GM23338 (cell line): ENCODE measurements at regions not wholly inside any gene's neighbourhood (a gene's known extent, or its start where the extent isn't known, plus 50 kb on each side); places are given as distances from the start of the nearest gene placed in this dataset.

Source experiments
- ATAC-seq: fragments of 200-7000 bp; cut with Tn5 transposase; 3 replicates; pipeline ENCODE4 v1.9.1; 2020
- DNase-seq: peaks from one replicate; pipeline ENCODE4 v3.0.0-alpha.2; 2015; ENCODE audit warnings: low spot score
- H2AFZ ChIP-seq: fragments of 200-600 bp; sonication (generic); 2 replicates; pipeline ENCODE4 v1.8.0; 2016; ENCODE audit warnings: antibody characterized with exemption, mild to moderate bottlenecking, moderate library complexity
- H3F3A ChIP-seq: fragments of 200-600 bp; sonication (generic); replicated peaks from 2 replicates; pipeline ENCODE4 v1.8.0; 2017; ENCODE audit warnings: antibody characterized with exemption, mixed run types, low read depth
- H3K27ac ChIP-seq: fragments of 200-600 bp; sonication (generic); 2 replicates; pipeline ENCODE4 v1.6.1; 2016; ENCODE audit warnings: low read depth
- H3K27me3 ChIP-seq: fragments of 200-600 bp; sonication (generic); 2 replicates; pipeline ENCODE4 v1.8.0; 2016; ENCODE audit warnings: mild to moderate bottlenecking, mixed run types, moderate library complexity; ENCODE audit not compliant: insufficient read depth
- H3K36me3 ChIP-seq: fragments of 200-600 bp; sonication (generic); 2 replicates; pipeline ENCODE4 v1.8.0; 2016; ENCODE audit warnings: mild to moderate bottlenecking; ENCODE audit not compliant: insufficient read depth
- H3K4me1 ChIP-seq: fragments of 200-600 bp; sonication (generic); 2 replicates; pipeline ENCODE4 v1.8.0; 2016; ENCODE audit warnings: mild to moderate bottlenecking, moderate library complexity; ENCODE audit not compliant: insufficient read depth
- H3K4me2 ChIP-seq: fragments of 200-600 bp; sonication (generic); 2 replicates; pipeline ENCODE4 v1.7.1; 2017; ENCODE audit warnings: mixed run types
- H3K4me3 ChIP-seq: fragments of 200-600 bp; sonication (generic); 2 replicates; pipeline ENCODE4 v1.6.1; 2016; ENCODE audit warnings: mixed run types
- H3K79me2 ChIP-seq: fragments of 200-600 bp; sonication (generic); replicated peaks from 2 replicates; pipeline ENCODE4 v1.8.0; 2017; ENCODE audit warnings: mild to moderate bottlenecking; ENCODE audit not compliant: insufficient read depth
- H3K9me2 ChIP-seq: fragments of 200-600 bp; sonication (generic); 2 replicates; pipeline ENCODE4 v1.8.0; 2017; ENCODE audit not compliant: insufficient read depth
- H4K20me1 ChIP-seq: fragments of 200-600 bp; sonication (generic); replicated peaks from 2 replicates; pipeline ENCODE4 v1.8.0; 2017; ENCODE audit warnings: mild to moderate bottlenecking; ENCODE audit not compliant: insufficient read depth
- H3K27ac Mint-ChIP-seq: 2 replicates; pipeline ENCODE4 v1.8.0; 2020; ENCODE audit warnings: inconsistent platforms, mild to moderate bottlenecking, moderate library complexity, mixed read lengths
- H3K27me3 Mint-ChIP-seq: 3 replicates; pipeline ENCODE4 v1.8.0; 2022; ENCODE audit warnings: low read depth, mild to moderate bottlenecking, moderate library complexity, mixed read lengths, inconsistent platforms; ENCODE audit not compliant: insufficient read depth, poor library complexity
- H3K36me3 Mint-ChIP-seq: 3 replicates; pipeline ENCODE4 v1.8.0; 2021; ENCODE audit warnings: low read depth, mild to moderate bottlenecking, inconsistent platforms, moderate library complexity, mixed read lengths
- H3K4me1 Mint-ChIP-seq: 3 replicates; pipeline ENCODE4 v1.8.0; 2020; ENCODE audit warnings: mild to moderate bottlenecking, inconsistent platforms, mixed read lengths
- H3K4me3 Mint-ChIP-seq: 3 replicates; pipeline ENCODE4 v1.8.0; 2021; ENCODE audit warnings: moderate library complexity, mild to moderate bottlenecking, inconsistent platforms, mixed read lengths
- H3K9me3 Mint-ChIP-seq: 3 replicates; pipeline ENCODE4 v1.8.0; 2020; ENCODE audit warnings: moderate library complexity, mild to moderate bottlenecking, inconsistent platforms, mixed read lengths
- CREB1 ChIP-seq: fragments of 250-450 bp; sonication (Bioruptor Pico); IDR thresholded peaks from 2 replicates; pipeline ENCODE4 v1.5.0; 2020; ENCODE audit warnings: low read depth, mild to moderate bottlenecking, moderate library complexity
- ETS1 ChIP-seq: IDR thresholded peaks from 2 replicates; pipeline ENCODE4 v1.6.1; 2016; ENCODE audit warnings: antibody characterized with exemption
- EZH2 ChIP-seq: fragments of 200-600 bp; sonication (generic); IDR thresholded peaks from one replicate; pipeline ENCODE4 v1.8.0; 2017; ENCODE audit warnings: antibody characterized with exemption, mild to moderate bottlenecking, low read depth; ENCODE audit not compliant: unreplicated experiment
- EZH2phosphoT487 ChIP-seq: fragments of 200-600 bp; sonication (generic); IDR thresholded peaks from one replicate; pipeline ENCODE4 v1.8.1; 2018; ENCODE audit warnings: antibody characterized with exemption; ENCODE audit not compliant: unreplicated experiment
- JUNB ChIP-seq: IDR thresholded peaks from one replicate; pipeline ENCODE4 v1.6.1; 2016; ENCODE audit warnings: antibody characterized with exemption; ENCODE audit not compliant: unreplicated experiment
- NANOG ChIP-seq: IDR thresholded peaks from 2 replicates; pipeline ENCODE4 v1.6.1; 2016; ENCODE audit warnings: antibody characterized with exemption, borderline replicate concordance
- POLR2AphosphoS5 ChIP-seq: IDR thresholded peaks from 2 replicates; pipeline ENCODE4 v1.6.1; 2016; ENCODE audit warnings: antibody characterized with exemption, low read depth
- STAT1 ChIP-seq: IDR thresholded peaks from one replicate; pipeline ENCODE4 v1.6.1; 2016; ENCODE audit warnings: antibody characterized with exemption; ENCODE audit not compliant: unreplicated experiment
- ZNF114 ChIP-seq: fragments of 250-450 bp; sonication (Bioruptor Pico); IDR thresholded peaks from 2 replicates; pipeline ENCODE4 v1.5.0; 2020; ENCODE audit warnings: mild to moderate bottlenecking, moderate library complexity
- ZNF331 ChIP-seq: fragments of 250-450 bp; sonication (Bioruptor Pico); IDR thresholded peaks from 2 replicates; pipeline ENCODE4 v1.5.0; 2020; ENCODE audit warnings: low read depth, mild to moderate bottlenecking, moderate library complexity
- TF ChIP-seq, protein P1 (sequence below): IDR thresholded peaks from one replicate; pipeline ENCODE4 v1.6.1; 2018; ENCODE audit warnings: antibody characterized with exemption; ENCODE audit not compliant: unreplicated experiment
- TF ChIP-seq, protein P2 (sequence below): fragments of 250-450 bp; sonication (Bioruptor Pico); IDR thresholded peaks from 2 replicates; pipeline ENCODE4 v1.5.0; 2020; ENCODE audit warnings: mild to moderate bottlenecking, moderate library complexity
- TF ChIP-seq, protein P3 (sequence below), 2 experiments: fragments of 200-600 bp in 1 of 2; sonication (generic) in 1 of 2; conservative IDR thresholded peaks; 2 replicates each; pipeline versions ENCODE4 v1.5.1 to v1.6.1; 2016 to 2017; ENCODE audit warnings: antibody characterized with exemption in 2 of 2, low read depth in 2 of 2, mild to moderate bottlenecking in 2 of 2, moderate library complexity in 1 of 2

- ATAC-seq, result no peak
- H3K27me3 ChIP-seq, result no peaks in the 10 kb centered on the region
- H3K9me2 ChIP-seq, result peaks cover 6% of the 10 kb centered on the region; the same call in 1 of the 2 replicates
- H3F3A ChIP-seq, result no peaks in the 10 kb centered on the region
- no peak overlapping the region for H3K27ac ChIP-seq
- no peak overlapping the region for H3K4me3 ChIP-seq
- no peaks in the 10 kb centered on the region for H3K27me3 Mint-ChIP-seq
- no peaks in the 10 kb centered on the region for H3K36me3 ChIP-seq
- H3K4me1 ChIP-seq, result no peaks in the 10 kb centered on the region
- H3K79me2 ChIP-seq, result no peaks in the 10 kb centered on the region
- TF ChIP-seq, protein P1, sequence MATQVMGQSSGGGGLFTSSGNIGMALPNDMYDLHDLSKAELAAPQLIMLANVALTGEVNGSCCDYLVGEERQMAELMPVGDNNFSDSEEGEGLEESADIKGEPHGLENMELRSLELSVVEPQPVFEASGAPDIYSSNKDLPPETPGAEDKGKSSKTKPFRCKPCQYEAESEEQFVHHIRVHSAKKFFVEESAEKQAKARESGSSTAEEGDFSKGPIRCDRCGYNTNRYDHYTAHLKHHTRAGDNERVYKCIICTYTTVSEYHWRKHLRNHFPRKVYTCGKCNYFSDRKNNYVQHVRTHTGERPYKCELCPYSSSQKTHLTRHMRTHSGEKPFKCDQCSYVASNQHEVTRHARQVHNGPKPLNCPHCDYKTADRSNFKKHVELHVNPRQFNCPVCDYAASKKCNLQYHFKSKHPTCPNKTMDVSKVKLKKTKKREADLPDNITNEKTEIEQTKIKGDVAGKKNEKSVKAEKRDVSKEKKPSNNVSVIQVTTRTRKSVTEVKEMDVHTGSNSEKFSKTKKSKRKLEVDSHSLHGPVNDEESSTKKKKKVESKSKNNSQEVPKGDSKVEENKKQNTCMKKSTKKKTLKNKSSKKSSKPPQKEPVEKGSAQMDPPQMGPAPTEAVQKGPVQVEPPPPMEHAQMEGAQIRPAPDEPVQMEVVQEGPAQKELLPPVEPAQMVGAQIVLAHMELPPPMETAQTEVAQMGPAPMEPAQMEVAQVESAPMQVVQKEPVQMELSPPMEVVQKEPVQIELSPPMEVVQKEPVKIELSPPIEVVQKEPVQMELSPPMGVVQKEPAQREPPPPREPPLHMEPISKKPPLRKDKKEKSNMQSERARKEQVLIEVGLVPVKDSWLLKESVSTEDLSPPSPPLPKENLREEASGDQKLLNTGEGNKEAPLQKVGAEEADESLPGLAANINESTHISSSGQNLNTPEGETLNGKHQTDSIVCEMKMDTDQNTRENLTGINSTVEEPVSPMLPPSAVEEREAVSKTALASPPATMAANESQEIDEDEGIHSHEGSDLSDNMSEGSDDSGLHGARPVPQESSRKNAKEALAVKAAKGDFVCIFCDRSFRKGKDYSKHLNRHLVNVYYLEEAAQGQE, result no peak
- TF ChIP-seq, protein P2, sequence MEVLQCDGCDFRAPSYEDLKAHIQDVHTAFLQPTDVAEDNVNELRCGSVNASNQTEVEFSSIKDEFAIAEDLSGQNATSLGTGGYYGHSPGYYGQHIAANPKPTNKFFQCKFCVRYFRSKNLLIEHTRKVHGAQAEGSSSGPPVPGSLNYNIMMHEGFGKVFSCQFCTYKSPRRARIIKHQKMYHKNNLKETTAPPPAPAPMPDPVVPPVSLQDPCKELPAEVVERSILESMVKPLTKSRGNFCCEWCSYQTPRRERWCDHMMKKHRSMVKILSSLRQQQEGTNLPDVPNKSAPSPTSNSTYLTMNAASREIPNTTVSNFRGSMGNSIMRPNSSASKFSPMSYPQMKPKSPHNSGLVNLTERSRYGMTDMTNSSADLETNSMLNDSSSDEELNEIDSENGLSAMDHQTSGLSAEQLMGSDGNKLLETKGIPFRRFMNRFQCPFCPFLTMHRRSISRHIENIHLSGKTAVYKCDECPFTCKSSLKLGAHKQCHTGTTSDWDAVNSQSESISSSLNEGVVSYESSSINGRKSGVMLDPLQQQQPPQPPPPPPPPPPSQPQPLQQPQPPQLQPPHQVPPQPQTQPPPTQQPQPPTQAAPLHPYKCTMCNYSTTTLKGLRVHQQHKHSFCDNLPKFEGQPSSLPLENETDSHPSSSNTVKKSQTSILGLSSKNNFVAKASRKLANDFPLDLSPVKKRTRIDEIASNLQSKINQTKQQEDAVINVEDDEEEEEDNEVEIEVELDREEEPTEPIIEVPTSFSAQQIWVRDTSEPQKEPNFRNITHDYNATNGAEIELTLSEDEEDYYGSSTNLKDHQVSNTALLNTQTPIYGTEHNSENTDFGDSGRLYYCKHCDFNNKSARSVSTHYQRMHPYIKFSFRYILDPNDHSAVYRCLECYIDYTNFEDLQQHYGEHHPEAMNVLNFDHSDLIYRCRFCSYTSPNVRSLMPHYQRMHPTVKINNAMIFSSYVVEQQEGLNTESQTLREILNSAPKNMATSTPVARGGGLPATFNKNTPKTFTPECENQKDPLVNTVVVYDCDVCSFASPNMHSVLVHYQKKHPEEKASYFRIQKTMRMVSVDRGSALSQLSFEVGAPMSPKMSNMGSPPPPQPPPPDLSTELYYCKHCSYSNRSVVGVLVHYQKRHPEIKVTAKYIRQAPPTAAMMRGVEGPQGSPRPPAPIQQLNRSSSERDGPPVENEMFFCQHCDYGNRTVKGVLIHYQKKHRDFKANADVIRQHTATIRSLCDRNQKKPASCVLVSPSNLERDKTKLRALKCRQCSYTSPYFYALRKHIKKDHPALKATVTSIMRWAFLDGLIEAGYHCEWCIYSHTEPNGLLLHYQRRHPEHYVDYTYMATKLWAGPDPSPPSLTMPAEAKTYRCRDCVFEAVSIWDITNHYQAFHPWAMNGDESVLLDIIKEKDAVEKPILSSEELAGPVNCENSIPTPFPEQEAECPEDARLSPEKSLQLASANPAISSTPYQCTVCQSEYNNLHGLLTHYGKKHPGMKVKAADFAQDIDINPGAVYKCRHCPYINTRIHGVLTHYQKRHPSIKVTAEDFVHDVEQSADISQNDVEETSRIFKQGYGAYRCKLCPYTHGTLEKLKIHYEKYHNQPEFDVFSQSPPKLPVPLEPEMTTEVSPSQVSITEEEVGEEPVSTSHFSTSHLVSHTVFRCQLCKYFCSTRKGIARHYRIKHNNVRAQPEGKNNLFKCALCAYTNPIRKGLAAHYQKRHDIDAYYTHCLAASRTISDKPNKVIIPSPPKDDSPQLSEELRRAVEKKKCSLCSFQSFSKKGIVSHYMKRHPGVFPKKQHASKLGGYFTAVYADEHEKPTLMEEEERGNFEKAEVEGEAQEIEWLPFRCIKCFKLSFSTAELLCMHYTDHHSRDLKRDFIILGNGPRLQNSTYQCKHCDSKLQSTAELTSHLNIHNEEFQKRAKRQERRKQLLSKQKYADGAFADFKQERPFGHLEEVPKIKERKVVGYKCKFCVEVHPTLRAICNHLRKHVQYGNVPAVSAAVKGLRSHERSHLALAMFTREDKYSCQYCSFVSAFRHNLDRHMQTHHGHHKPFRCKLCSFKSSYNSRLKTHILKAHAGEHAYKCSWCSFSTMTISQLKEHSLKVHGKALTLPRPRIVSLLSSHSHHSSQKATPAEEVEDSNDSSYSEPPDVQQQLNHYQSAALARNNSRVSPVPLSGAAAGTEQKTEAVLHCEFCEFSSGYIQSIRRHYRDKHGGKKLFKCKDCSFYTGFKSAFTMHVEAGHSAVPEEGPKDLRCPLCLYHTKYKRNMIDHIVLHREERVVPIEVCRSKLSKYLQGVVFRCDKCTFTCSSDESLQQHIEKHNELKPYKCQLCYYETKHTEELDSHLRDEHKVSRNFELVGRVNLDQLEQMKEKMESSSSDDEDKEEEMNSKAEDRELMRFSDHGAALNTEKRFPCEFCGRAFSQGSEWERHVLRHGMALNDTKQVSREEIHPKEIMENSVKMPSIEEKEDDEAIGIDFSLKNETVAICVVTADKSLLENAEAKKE, result no peak
- TF ChIP-seq ZNF331 (CRISPR knock-in tag), result no peak
- TF ChIP-seq EZH2, result no peak
- no peak for TF ChIP-seq CREB1 (CRISPR knock-in tag)
- no peak for TF ChIP-seq STAT1
- TF ChIP-seq NANOG, result no peak
- TF ChIP-seq JUNB, result no peak
- no peak for TF ChIP-seq ZNF114 (CRISPR knock-in tag)
- no peak for TF ChIP-seq EZH2phosphoT487
- no peak for TF ChIP-seq POLR2AphosphoS5
- TF ChIP-seq, protein P3, sequence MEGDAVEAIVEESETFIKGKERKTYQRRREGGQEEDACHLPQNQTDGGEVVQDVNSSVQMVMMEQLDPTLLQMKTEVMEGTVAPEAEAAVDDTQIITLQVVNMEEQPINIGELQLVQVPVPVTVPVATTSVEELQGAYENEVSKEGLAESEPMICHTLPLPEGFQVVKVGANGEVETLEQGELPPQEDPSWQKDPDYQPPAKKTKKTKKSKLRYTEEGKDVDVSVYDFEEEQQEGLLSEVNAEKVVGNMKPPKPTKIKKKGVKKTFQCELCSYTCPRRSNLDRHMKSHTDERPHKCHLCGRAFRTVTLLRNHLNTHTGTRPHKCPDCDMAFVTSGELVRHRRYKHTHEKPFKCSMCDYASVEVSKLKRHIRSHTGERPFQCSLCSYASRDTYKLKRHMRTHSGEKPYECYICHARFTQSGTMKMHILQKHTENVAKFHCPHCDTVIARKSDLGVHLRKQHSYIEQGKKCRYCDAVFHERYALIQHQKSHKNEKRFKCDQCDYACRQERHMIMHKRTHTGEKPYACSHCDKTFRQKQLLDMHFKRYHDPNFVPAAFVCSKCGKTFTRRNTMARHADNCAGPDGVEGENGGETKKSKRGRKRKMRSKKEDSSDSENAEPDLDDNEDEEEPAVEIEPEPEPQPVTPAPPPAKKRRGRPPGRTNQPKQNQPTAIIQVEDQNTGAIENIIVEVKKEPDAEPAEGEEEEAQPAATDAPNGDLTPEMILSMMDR (conservative IDR thresholded peaks at IDR 0.05; ENCODE audit: low read depth in 2 of 2), result no peak
- TF ChIP-seq ETS1, result no peak
- H3K27ac Mint-ChIP-seq, result no peak overlapping the region
- no peak overlapping the region for H2AFZ ChIP-seq
- H3K36me3 Mint-ChIP-seq, result no peaks in the 10 kb centered on the region; the same call in 2 of the 3 replicates
- H3K4me2 ChIP-seq, result no peak overlapping the region
- no peaks in the 10 kb centered on the region for H4K20me1 ChIP-seq
- peaks cover 3% of the 10 kb centered on the region; the same call in 2 of the 3 replicates for H3K9me3 Mint-ChIP-seq
- DNase-seq, result no peak
- H3K4me3 Mint-ChIP-seq, result no peak overlapping the region
- no peaks in the 10 kb centered on the region for H3K4me1 Mint-ChIP-seq
These were observed 127.2 kb upstream of the CDK6 start for GRCh38 chr7:92963566-92963965.
